ENCODE measurements at regions not wholly inside any gene's neighbourhood (a gene's known extent, or its start where the extent isn't known, plus 50 kb on each side); places are given as distances from the start of the nearest gene placed in this dataset.

GRCh38 chr11:11717064-11717725, 95.4 kb upstream of the GALNT18 start:
- TF ChIP-seq CTCF (IDR thresholded peaks at IDR 0.05), result no peak
- no peak for TF ChIP-seq POLR2A (IDR thresholded peaks at IDR 0.05)

All from thyroid gland (tissue), 4 donors.